Smooth muscle cell (in vitro differentiated cells): ENCODE measurements at regions not wholly inside any gene's neighbourhood (a gene's known extent, or its start where the extent isn't known, plus 50 kb on each side); places are given as distances from the start of the nearest gene placed in this dataset.

ENCODE experiments used
- DNase-seq: peaks from one replicate; lab custom pipeline; 2025; ENCODE audit not compliant: unreplicated experiment; lab: John Stamatoyannopoulos, UW
- H2AFZ ChIP-seq: fragments of 200-600 bp; sonication (generic); 2 replicates; pipeline ENCODE4 v1.6.0; 2016; ENCODE audit warnings: antibody characterized with exemption, low read depth, mild to moderate bottlenecking
- H3F3A ChIP-seq: fragments of 200-600 bp; sonication (generic); 2 replicates; pipeline ENCODE4 v1.6.0; 2017; ENCODE audit warnings: antibody characterized with exemption, low read depth
- H3K27ac ChIP-seq: fragments of 200-600 bp; sonication (generic); 2 replicates; pipeline ENCODE4 v1.5.1; 2016; ENCODE audit warnings: low read depth, mild to moderate bottlenecking
- H3K27me3 ChIP-seq: fragments of 200-600 bp; sonication (generic); 2 replicates; pipeline ENCODE4 v1.6.1; 2016; ENCODE audit warnings: low read depth, mild to moderate bottlenecking
- H3K36me3 ChIP-seq: fragments of 200-600 bp; sonication (generic); 2 replicates; pipeline ENCODE4 v1.5.1; 2016; ENCODE audit warnings: low read depth
- H3K4me1 ChIP-seq: fragments of 200-600 bp; sonication (generic); 2 replicates; pipeline ENCODE4 v1.5.1; 2016; ENCODE audit warnings: low read depth
- H3K4me2 ChIP-seq: fragments of 200-600 bp; sonication (generic); 2 replicates; pipeline ENCODE4 v1.6.0; 2016; ENCODE audit warnings: mild to moderate bottlenecking
- H3K4me3 ChIP-seq: fragments of 200-600 bp; sonication (generic); 2 replicates; pipeline ENCODE4 v1.5.1; 2016; ENCODE audit warnings: mild to moderate bottlenecking
- H3K79me2 ChIP-seq: fragments of 200-600 bp; sonication (generic); 2 replicates; pipeline ENCODE4 v1.6.0; 2016; ENCODE audit warnings: low read depth, mild to moderate bottlenecking
- H3K9ac ChIP-seq: fragments of 200-600 bp; sonication (generic); 2 replicates; pipeline ENCODE4 v1.6.0; 2016; ENCODE audit warnings: low read depth
- H3K9me3 ChIP-seq: fragments of 200-600 bp; sonication (generic); replicated peaks from 2 replicates; pipeline ENCODE4 v1.5.1; 2016; ENCODE audit warnings: low read depth
- H4K20me1 ChIP-seq: fragments of 200-600 bp; sonication (generic); 2 replicates; pipeline ENCODE4 v1.6.0; 2016; ENCODE audit warnings: low read depth
- CTCF ChIP-seq: fragments of 200-600 bp; sonication (generic); IDR thresholded peaks from 2 replicates; pipeline ENCODE4 v1.5.1; 2017; ENCODE audit warnings: borderline replicate concordance, mild to moderate bottlenecking, antibody characterized with exemption; ENCODE audit not compliant: insufficient read depth, poor library complexity, severe bottlenecking
- WGBS: methylation state at CpG from one replicate; pipeline ENCODE4 v1.1.7; 2016; ENCODE audit warnings: low lambda C conversion rate; 5-methylcytosine and 5-hydroxymethylcytosine counted together

GRCh38 chr6:19410481-19410880, 426.7 kb upstream of the ID4 start:
- H3K79me2 ChIP-seq = no peaks in the 10 kb centered on the region
- H3K36me3 ChIP-seq = no peaks in the 10 kb centered on the region
- H3K9ac ChIP-seq = no peak overlapping the region
- H4K20me1 ChIP-seq = no peaks in the 10 kb centered on the region
- TF ChIP-seq CTCF = no peak
- peak overlapping the region; percentile 15 for H3K4me2 ChIP-seq
- H3K27me3 ChIP-seq = no peaks in the 10 kb centered on the region
- DNase-seq = no peak
- H2AFZ ChIP-seq = no peak overlapping the region
- H3K9me3 ChIP-seq = no peaks in the 10 kb centered on the region
- no peak overlapping the region for H3K4me3 ChIP-seq
- H3K27ac ChIP-seq = peak overlapping the region; percentile 29
- no peaks in the 10 kb centered on the region for H3F3A ChIP-seq
- H3K4me1 ChIP-seq = no peaks in the 10 kb centered on the region

- no peaks in the 10 kb centered on the region for H4K20me1 ChIP-seq
- no peaks in the 10 kb centered on the region for H3F3A ChIP-seq
- no peaks in the 10 kb centered on the region for H3K9me3 ChIP-seq
- H3K4me2 ChIP-seq = no peak overlapping the region
- no peaks in the 10 kb centered on the region for H3K4me1 ChIP-seq
- no peak for TF ChIP-seq CTCF
- no peaks in the 10 kb centered on the region for H3K36me3 ChIP-seq
- H2AFZ ChIP-seq = no peak overlapping the region
- no peaks in the 10 kb centered on the region for H3K79me2 ChIP-seq
- DNase-seq = no peak
- no peak overlapping the region for H3K27ac ChIP-seq
- WGBS = 86% methylated on average over 3 of the region's 3 CpGs
- no peaks in the 10 kb centered on the region for H3K27me3 ChIP-seq
- H3K4me3 ChIP-seq = no peak overlapping the region
- H3K9ac ChIP-seq = no peak overlapping the region
These were observed 423.8 kb upstream of the ID4 start for GRCh38 chr6:19413323-19413722.

GRCh38 chr6:19415605-19416326, 421.4 kb upstream of the ID4 start:
- Histone ChIP-seq H3K9me3 (no peaks in the 10 kb centered on the region), H3K4me2 (no peak overlapping the region), H3K9ac (no peak overlapping the region), H3F3A (no peaks in the 10 kb centered on the region), H3K27ac (peak overlapping the region; percentile 16), H3K36me3 (no peaks in the 10 kb centered on the region), H3K4me1 (no peaks in the 10 kb centered on the region), H3K4me3 (no peak overlapping the region), H4K20me1 (no peaks in the 10 kb centered on the region), H3K79me2 (no peaks in the 10 kb centered on the region), H2AFZ (no peak overlapping the region), H3K27me3 (no peaks in the 10 kb centered on the region)
- no peak for TF ChIP-seq CTCF
- no peak for DNase-seq
- WGBS = 81% methylated on average over 4 of the region's 4 CpGs

GRCh38 chr6:19416811-19417210, 420.4 kb upstream of the ID4 start:
- peak overlapping the region; percentile 66 for H3K27ac ChIP-seq
- DNase-seq = no peak

More at GRCh38 chr6:19416811-19417210, 420.4 kb upstream of the ID4 start:
- H3K4me1 ChIP-seq = no peaks in the 10 kb centered on the region
- H3K9me3 ChIP-seq = no peaks in the 10 kb centered on the region
- no peak overlapping the region for H3K4me3 ChIP-seq
- H4K20me1 ChIP-seq = no peaks in the 10 kb centered on the region
- H3K36me3 ChIP-seq = no peaks in the 10 kb centered on the region
- H3K9ac ChIP-seq = no peak overlapping the region
- no peaks in the 10 kb centered on the region for H3K79me2 ChIP-seq
- H2AFZ ChIP-seq = no peak overlapping the region
- no peaks in the 10 kb centered on the region for H3K27me3 ChIP-seq
- H3K4me2 ChIP-seq = no peak overlapping the region
- TF ChIP-seq CTCF = no peak
- no peaks in the 10 kb centered on the region for H3F3A ChIP-seq
